CD4-positive, alpha-beta T cell (primary cell): ENCODE measurements at regions not wholly inside any gene's neighbourhood (a gene's known extent, or its start where the extent isn't known, plus 50 kb on each side); places are given as distances from the start of the nearest gene placed in this dataset.

ENCODE experiments used
- ATAC-seq: fragments of 200-7000 bp; cut with Tn5 transposase; one replicate; pipeline ENCODE4 v1.10.0; 2022; ENCODE audit warnings: mild to moderate bottlenecking; ENCODE audit not compliant: poor library complexity
- CTCF ChIA-PET: fragments of 350-600 bp; sonication (Branson Sonifier 250); formaldehyde crosslinking; loops from one replicate; lab custom pipeline; 2021; ENCODE audit warnings: antibody characterized with exemption, inconsistent platforms; lab: Charles Lee
- POLR2A ChIA-PET: fragments of 350-600 bp; sonication (Branson Sonifier 250); formaldehyde crosslinking; loops from one replicate; lab custom pipeline; 2021; ENCODE audit warnings: antibody characterized with exemption, inconsistent platforms; lab: Charles Lee
- DNase-seq, 14 experiments: peaks; one replicate each; pipeline ENCODE4 v3.0.0-alpha.2; 2013 to 2020; ENCODE audit warnings: mixed read lengths in 2 of 14
- H3K27ac ChIP-seq, 2 donors: one replicate each; pipeline versions ENCODE4 v1.5.1 to v1.7.0; 2013; ENCODE audit warnings: low read length in 2 of 2, low read depth in 1 of 2, mild to moderate bottlenecking in 1 of 2
- H3K27me3 ChIP-seq, 2 experiments: 1 replicate in 1 of 2; 2 replicates in 1 of 2; pipeline versions ENCODE4 v1.6.1 to v1.7.0; 2013; ENCODE audit warnings: low read length in 2 of 2, control low read depth in 1 of 2, mild to moderate bottlenecking in 1 of 2, moderate library complexity in 1 of 2; ENCODE audit not compliant: insufficient read depth in 2 of 2, control insufficient read depth in 1 of 2
- H3K36me3 ChIP-seq: one replicate; pipeline ENCODE4 v1.6.1; 2013; ENCODE audit warnings: low read length, control low read depth; ENCODE audit not compliant: insufficient read depth
- H3K4me1 ChIP-seq: one replicate; pipeline ENCODE4 v1.6.1; 2013; ENCODE audit warnings: low read length, control low read depth; ENCODE audit not compliant: insufficient read depth
- H3K4me3 ChIP-seq: one replicate; pipeline ENCODE4 v1.5.1; 2013; ENCODE audit warnings: mild to moderate bottlenecking, low read length, moderate library complexity
- H3K9me3 ChIP-seq, 2 experiments: 1 replicate in 1 of 2; 2 replicates in 1 of 2; pipeline versions ENCODE4 v1.6.1 to v1.7.0; 2013; ENCODE audit warnings: low read length in 2 of 2, mild to moderate bottlenecking in 2 of 2, control low read depth in 1 of 2, moderate library complexity in 1 of 2; ENCODE audit not compliant: control insufficient read depth in 1 of 2, insufficient read depth in 1 of 2
- H3K27ac Mint-ChIP-seq: one replicate; pipeline ENCODE4 v1.8.0; 2020; ENCODE audit warnings: mixed read lengths
- H3K27me3 Mint-ChIP-seq: one replicate; pipeline ENCODE4 v1.8.0; 2021; ENCODE audit warnings: mixed read lengths
- H3K36me3 Mint-ChIP-seq: one replicate; pipeline ENCODE4 v1.8.0; 2021; ENCODE audit warnings: low read depth, mixed read lengths
- H3K4me1 Mint-ChIP-seq: one replicate; pipeline ENCODE4 v1.8.0; 2021; ENCODE audit warnings: low read depth, mixed read lengths
- H3K4me3 Mint-ChIP-seq: one replicate; pipeline ENCODE4 v1.8.0; 2020; ENCODE audit warnings: mild to moderate bottlenecking, mixed read lengths
- H3K9me3 Mint-ChIP-seq: one replicate; pipeline ENCODE4 v1.8.0; 2020; ENCODE audit warnings: mixed read lengths
- intact Hi-C, 2 experiments: fragments of 100-400 bp; cut with DNase I in 1 of 2; cut with micrococcal nuclease in 1 of 2; formaldehyde crosslinking; loops; one replicate each; pipeline versions ENCODE4 v1.15.1 to v1.9.0; 2023 to 2025; cut with DNase I, micrococcal nuclease
- TF ChIP-seq, protein P1 (sequence below): fragments of 200-600 bp; IDR thresholded peaks from one replicate; pipeline ENCODE4 v1.8.0; 2022; ENCODE audit warnings: antibody characterized with exemption, mild to moderate bottlenecking

DNA sequence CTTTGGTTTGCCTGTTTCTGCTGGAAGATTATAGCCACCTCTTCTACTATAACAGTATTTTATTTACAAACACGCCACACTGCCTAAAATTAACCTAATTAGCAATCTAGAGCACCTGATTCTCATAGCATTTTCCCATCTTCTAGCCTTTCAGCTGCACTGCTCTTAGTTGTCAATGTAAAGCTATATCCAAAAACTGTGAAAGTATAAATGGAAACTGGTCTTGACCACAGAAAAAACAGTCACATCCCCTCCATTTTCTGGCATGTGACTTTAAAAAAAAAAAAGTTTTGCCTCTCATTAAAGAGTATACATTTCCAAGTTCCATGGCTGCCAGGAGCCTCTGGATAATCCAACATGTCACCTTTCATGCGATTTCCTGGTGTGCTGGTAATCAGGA is 287.8 kb downstream of the DTWD2 start:
- Histone ChIP-seq H3K4me3 (no peak overlapping the region), H3K4me1 (no peaks in the 10 kb centered on the region), H3K27me3 (no peaks in the 10 kb centered on the region), H3K9me3 (peaks cover 9 to 11% of the 10 kb centered on the region in 2 experiments), H3K27ac (no peak overlapping the region), H3K36me3 (no peaks in the 10 kb centered on the region)
- Mint-ChIP-seq H3K27ac (no peak overlapping the region), H3K4me3 (no peak overlapping the region), H3K36me3 (no peaks in the 10 kb centered on the region), H3K27me3 (no peaks in the 10 kb centered on the region), H3K9me3 (peaks cover 26% of the 10 kb centered on the region), H3K4me1 (no peaks in the 10 kb centered on the region)
- POLR2A ChIA-PET: no interaction called here
- DNase-seq (no peak), ATAC-seq (no peak)
- CTCF ChIA-PET: no interaction called here
- intact Hi-C loops: no loop called here
- TF ChIP-seq, protein P1, sequence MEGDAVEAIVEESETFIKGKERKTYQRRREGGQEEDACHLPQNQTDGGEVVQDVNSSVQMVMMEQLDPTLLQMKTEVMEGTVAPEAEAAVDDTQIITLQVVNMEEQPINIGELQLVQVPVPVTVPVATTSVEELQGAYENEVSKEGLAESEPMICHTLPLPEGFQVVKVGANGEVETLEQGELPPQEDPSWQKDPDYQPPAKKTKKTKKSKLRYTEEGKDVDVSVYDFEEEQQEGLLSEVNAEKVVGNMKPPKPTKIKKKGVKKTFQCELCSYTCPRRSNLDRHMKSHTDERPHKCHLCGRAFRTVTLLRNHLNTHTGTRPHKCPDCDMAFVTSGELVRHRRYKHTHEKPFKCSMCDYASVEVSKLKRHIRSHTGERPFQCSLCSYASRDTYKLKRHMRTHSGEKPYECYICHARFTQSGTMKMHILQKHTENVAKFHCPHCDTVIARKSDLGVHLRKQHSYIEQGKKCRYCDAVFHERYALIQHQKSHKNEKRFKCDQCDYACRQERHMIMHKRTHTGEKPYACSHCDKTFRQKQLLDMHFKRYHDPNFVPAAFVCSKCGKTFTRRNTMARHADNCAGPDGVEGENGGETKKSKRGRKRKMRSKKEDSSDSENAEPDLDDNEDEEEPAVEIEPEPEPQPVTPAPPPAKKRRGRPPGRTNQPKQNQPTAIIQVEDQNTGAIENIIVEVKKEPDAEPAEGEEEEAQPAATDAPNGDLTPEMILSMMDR: no peak

- ChIA-PET POLR2A (no interaction called here), CTCF (interaction anchor here (1.3 kb wide), 1 partner anchor 9 kb away, joined by 4 read pairs; no protein-coding TSS in a partner anchor)
- no peak overlapping the region for H3K4me3 Mint-ChIP-seq
- no peaks in the 10 kb centered on the region for H3K36me3 ChIP-seq
- peaks cover 8 to 9% of the 10 kb centered on the region in 2 experiments for H3K9me3 ChIP-seq
- H3K36me3 Mint-ChIP-seq: no peaks in the 10 kb centered on the region
- DNase-seq (no peak), ATAC-seq (no peak)
- no peaks in the 10 kb centered on the region for H3K27me3 Mint-ChIP-seq
- H3K27me3 ChIP-seq: no peaks in the 10 kb centered on the region
- no peaks in the 10 kb centered on the region for H3K4me1 Mint-ChIP-seq
- peaks cover 18% of the 10 kb centered on the region for H3K9me3 Mint-ChIP-seq
- no peak overlapping the region for H3K27ac Mint-ChIP-seq
- TF ChIP-seq, protein P1: no peak
- intact Hi-C loops: no loop called here
- H3K4me3 ChIP-seq: no peak overlapping the region
- H3K4me1 ChIP-seq: no peaks in the 10 kb centered on the region
- H3K27ac ChIP-seq: no peak overlapping the region
These were observed 289.6 kb downstream of the DTWD2 start for GRCh38 chr5:118698774-118699173.

DNA sequence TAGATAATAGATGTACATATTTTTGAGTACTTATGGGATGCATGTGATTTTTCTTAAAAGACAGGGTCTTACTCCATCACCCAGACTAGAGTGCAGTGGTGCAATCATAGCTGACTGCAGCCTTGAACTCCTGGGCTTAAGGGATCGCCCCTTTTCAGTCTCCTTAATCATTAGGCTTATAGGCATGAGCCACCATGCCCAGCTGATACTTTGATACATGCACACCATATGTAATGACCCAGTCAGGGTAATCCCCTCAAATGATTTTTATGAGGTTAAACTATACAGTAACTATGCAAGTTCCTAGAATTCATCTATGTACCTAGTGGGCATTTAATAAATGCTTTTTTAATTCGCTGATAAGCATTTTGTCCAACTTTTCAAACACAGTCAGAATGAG is 292.3 kb downstream of the DTWD2 start:
- DNase-seq (no peak), ATAC-seq (no peak)
- TF ChIP-seq, protein P1: no peak
- ChIA-PET CTCF (no interaction called here), POLR2A (no interaction called here)
- no peaks in the 10 kb centered on the region for H3K27me3 Mint-ChIP-seq
- H3K4me1 Mint-ChIP-seq: no peaks in the 10 kb centered on the region
- peaks cover 5% of the 10 kb centered on the region for H3K9me3 Mint-ChIP-seq
- no peak overlapping the region for H3K4me3 ChIP-seq
- peaks cover 0 to 4% of the 10 kb centered on the region in 2 experiments for H3K9me3 ChIP-seq
- intact Hi-C loops: no loop called here
- no peak overlapping the region for H3K27ac Mint-ChIP-seq
- H3K4me3 Mint-ChIP-seq: no peak overlapping the region
- H3K27ac ChIP-seq: no peak overlapping the region
- no peaks in the 10 kb centered on the region for H3K36me3 ChIP-seq
- no peaks in the 10 kb centered on the region for H3K36me3 Mint-ChIP-seq
- H3K27me3 ChIP-seq: no peaks in the 10 kb centered on the region
- H3K4me1 ChIP-seq: no peaks in the 10 kb centered on the region
